T-helper 1 cell treated with Interleukin-12 subunit alpha and Interleukin-12 subunit beta and Interleukin-4 antibody, amounts not matched to agents 30 ng/mL and 1 ng/mL, for 36 hours (primary cell): ENCODE measurements at regions not wholly inside any gene's neighbourhood (a gene's known extent, or its start where the extent isn't known, plus 50 kb on each side); places are given as distances from the start of the nearest gene placed in this dataset.

Experiments
- intact Hi-C: fragments of 100-400 bp; cut with micrococcal nuclease; formaldehyde crosslinking; loops from one replicate; pipeline ENCODE4 v1.15.1; 2024

DNA sequence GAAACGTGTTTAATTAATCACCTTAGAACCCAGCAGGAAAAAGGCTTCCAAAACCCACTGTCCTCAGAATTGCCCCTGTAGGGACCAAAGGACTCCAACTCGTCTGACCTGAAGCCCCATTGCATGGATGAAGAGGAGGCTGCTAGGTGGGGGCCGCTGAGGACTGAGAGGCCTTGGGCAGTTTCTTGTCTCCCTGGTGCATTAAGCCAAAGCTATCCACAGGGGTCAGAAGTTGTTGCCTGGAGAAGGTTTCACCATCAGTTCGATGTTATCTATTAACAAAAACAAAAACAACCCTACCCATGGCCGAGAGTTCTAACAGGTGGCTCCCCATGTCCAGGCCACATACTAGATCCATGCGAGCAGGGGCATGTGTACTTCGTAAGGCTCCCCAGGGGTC is 120.9 kb upstream of the CD93 start:
- intact Hi-C loops: no loop called here

- intact Hi-C loops: no loop called here
Observed at GRCh38 chr20:23206061-23206460, 119.9 kb upstream of the CD93 start.

- intact Hi-C loops: no loop called here
Observed at GRCh38 chr20:23205611-23206041, 119.5 kb upstream of the CD93 start.

DNA sequence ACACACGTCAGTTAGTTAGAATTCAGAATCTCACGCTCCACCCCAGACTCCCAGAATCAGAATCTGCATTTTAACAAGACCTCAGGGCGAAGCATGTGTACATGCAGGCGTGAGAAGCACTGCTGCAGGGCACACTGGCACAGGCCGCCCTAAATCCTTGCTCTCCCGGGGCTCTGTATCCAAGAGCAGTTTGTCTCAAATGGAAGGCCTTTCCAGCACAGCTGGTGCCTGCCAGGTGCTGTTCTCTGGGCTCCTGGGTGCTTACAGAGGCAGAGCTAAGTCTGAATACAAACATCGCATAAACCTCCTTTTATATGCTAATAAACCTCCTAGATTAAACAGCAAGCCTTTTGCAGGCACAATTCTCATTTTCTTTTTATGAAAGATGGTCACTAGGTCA is 119.1 kb upstream of the CD93 start:
- intact Hi-C loops: no loop called here

DNA sequence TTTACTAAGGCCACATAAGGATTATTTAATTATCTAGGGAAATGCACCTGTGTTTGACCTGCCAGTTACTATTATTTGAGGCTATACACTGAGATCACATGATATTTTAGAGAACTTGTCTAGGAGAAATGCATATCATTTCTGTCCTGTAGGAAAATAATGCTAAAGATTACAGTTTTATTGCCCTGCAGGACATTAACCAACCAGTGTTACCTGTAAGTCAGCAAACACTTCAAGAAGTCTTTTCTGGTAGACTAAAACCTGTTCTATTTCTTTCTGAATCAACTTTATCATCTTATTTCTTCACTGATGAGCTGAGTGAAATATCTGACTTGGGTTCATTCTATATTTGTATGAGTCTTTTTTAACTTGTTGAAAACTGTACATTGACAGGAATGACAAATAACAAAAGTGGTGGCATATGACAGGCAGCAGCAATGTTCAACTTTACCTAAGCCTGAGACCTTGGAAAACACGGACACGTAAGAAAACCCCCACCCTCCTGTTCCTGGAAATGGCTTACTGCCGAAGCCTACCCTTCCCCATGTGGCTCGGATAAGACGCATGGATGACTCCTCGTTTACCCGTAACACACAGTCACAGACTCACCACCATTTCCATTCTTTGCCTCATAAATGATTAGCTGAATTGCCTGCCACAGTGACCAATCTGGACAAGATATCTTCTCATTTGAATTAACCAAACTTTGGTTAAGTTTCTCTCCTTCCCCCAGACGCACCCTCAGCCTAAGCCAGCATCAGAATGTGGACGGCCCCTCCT is 118.0 kb upstream of the CD93 start:
- intact Hi-C loops: no loop called here

GRCh38 chr20:23203310-23203709 is 117.2 kb upstream of the CD93 start:
- intact Hi-C loops: no loop called here

- intact Hi-C loops: no loop called here
Observed at GRCh38 chr20:23201658-23202057, 115.5 kb upstream of the CD93 start.

DNA sequence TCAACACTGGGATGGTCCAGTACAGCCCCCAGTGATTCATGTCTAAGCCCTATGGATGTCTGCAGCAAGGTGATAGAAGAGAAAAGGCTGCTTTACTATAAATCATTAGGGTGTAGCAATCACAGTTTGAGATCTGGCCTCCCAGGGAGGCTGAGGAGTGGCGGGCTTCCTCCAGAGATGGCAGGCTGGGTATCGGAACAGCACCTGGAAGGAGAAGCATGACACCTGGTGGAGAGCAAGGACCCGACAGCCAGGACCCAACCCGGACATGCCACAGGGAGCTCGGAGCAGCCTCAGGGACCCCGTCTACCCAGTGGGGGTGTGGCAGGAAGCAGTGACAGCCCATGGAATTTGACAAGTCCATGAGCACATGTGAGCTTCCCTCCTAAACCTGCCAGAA is 114.8 kb upstream of the CD93 start:
- intact Hi-C loops: no loop called here

DNA sequence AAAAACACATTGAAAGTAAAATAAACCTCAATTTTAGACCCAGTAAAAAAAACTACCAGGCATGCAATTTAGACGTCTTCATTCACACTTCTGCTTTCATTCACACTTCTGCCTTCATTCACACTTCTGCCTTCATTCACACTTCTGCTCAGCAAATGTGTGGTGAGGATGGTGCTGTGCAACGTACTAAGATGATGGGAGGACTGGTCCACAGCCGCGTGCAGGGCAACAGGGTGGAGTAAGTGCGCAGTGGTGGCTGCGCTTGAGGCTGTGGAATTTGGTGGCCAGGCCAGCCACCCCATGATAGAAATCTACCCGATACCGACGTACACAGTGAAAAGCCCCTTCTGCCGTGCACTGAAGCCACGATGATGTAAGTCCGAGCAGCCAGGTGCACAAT is 114.3 kb upstream of the CD93 start:
- intact Hi-C loops: no loop called here

DNA sequence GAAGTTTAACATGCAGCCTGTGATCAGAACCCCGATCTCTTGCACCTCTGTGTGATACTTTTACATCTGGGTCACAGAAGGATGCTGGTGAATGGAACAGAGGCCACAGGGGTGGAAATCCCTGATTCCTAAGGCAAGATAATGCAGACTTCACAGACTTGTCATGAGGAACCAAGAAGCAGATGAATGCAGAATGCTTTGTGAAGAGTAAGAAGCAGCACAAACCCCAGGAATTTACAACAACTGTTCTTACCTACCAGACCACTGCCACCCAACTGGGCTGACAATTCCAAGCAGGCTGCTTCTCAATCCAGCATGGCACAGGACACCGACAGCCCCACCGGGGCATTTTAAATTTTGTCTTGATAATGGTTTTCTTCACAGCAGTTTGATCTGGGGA is 113.2 kb upstream of the CD93 start:
- intact Hi-C loops: loop anchor here (1.0 to 10.0 kb wide), 2 partner anchors 145 to 508 kb away; no protein-coding TSS in a partner anchor

DNA sequence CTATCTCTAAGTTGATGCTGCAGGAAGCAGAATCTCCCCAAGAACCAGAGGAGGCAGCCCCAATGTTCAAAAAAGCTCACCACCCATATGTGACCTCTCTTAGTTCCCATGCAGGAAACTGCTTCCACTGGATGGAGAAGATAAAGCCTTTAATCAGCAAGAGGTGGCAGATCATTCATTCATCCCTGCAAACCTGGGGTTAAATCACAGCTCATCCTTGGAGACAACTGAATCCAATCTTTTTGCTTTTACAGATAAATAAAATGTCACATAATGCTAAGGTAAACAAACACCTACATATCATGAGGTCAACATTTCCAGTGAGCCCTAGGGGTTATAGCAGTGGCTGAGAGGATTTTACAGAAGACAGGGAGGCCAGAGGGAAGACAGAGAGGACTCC is 112.7 kb upstream of the CD93 start:
- intact Hi-C loops: loop anchor here (1.0 to 10.0 kb wide), 2 partner anchors 144 to 508 kb away; no protein-coding TSS in a partner anchor

DNA sequence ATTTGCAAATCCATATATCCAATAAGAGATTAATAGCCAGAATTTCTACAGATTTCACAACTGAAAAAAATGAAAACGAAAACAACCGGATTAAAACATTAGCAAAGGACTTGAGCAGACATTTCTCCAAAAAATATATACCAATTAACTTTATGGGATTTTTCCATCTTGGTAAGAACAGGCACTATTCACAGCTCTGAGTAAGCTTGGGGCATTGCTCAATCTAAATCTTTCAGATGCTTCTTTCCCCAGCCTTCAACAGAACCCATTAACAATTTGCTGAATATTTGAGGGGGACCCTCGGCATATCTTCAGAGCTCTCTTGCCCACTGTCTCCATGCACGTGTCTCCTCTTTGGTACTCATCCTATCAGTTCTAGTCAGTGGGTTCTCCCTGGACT is 111.7 kb upstream of the CD93 start:
- intact Hi-C loops: loop anchor here (10.0 kb wide), 1 partner anchor 143 kb away; no protein-coding TSS in a partner anchor

GRCh38 chr20:23195636-23196035 is 109.5 kb upstream of the CD93 start:
- intact Hi-C loops: loop anchor here (10.0 kb wide), 1 partner anchor 141 kb away; no protein-coding TSS in a partner anchor

GRCh38 chr20:23193801-23194384 is 107.8 kb upstream of the CD93 start:
- intact Hi-C loops: loop anchor here (10.0 kb wide), 1 partner anchor 139 kb away; no protein-coding TSS in a partner anchor

DNA sequence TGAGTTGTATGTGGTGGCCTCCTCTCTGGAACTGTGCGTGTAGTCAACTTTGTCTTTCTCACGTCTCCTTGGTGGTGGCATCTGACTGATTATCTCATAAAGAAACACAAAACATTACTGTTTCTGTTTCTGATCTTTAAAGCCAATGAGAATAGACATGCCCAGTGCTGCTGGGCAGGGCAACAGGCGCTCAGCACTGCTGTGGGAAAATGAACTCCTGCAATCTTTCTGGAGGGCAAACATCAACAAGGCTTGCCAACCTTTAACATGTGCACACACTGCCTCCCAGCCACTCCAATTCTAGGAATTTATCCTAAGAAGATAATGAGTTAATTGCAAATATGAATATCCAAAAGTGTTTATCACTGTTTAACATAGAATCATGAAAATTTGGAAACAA is 106.3 kb upstream of the CD93 start:
- intact Hi-C loops: loop anchor here (10.0 kb wide), 1 partner anchor 138 kb away; no protein-coding TSS in a partner anchor

DNA sequence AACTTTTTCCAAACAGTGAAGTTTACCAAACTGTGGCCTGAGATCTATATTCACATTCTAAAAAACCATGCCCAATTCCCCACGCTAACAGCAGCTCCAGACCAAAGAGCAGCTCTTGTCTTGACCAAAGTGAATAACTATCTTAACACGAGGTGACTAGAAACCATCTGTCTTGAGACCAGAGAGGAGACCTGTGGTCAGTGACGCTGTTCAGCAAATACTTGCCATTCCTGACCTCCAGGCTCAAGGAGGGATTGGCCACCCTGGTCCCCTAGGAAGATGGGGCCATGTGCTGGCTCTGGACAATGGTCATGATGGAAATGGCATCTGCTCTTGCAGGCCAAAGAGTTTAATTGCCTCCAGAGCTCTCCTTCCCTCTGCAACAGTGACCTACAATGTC is 104.4 kb upstream of the CD93 start:
- intact Hi-C loops: loop anchor here (10.0 kb wide), 1 partner anchor 136 kb away; no protein-coding TSS in a partner anchor

DNA sequence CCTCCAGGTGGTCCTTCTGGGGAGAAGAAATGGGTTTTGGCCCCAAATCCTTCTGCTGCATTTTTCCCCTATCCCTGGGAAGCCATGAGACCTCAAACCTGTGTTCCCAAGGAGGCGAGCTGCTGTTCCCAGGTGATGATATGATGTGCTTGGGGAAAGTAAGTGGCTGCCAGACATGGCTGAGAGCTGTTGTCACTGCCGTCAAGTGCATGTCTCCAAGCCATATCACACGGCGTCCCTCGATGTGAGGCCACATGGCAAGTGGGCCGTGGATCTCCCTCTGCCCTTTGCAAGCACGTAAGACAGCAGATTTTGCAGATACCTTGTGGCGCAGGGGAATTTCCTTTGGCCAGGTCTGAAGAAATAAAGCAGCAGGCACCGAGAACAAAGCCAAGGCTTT is 103.7 kb upstream of the CD93 start:
- intact Hi-C loops: loop anchor here (10.0 kb wide), 1 partner anchor 135 kb away; no protein-coding TSS in a partner anchor

DNA sequence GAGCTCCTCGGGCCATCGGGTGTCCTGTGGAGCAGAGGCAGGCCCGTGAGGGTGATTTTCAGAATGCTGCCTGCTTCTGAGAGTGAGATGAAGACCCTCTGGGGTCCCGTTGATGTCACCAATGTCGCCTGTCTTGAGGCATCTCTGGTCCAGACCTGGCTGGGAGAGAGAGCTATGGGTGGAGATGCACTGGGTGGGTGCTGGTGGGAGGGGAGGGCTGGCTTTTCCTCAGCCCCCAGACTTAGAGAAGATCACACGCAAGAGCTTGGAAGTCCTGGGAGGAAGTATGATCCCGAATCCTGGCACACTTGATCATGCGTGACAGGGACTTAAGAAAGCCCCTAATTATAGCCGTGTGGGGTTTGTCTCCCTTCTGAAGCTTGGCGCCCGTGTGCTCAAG is 103.2 kb upstream of the CD93 start:
- intact Hi-C loops: no loop called here

GRCh38 chr20:23188377-23189169 is 102.4 kb upstream of the CD93 start:
- intact Hi-C loops: no loop called here

DNA sequence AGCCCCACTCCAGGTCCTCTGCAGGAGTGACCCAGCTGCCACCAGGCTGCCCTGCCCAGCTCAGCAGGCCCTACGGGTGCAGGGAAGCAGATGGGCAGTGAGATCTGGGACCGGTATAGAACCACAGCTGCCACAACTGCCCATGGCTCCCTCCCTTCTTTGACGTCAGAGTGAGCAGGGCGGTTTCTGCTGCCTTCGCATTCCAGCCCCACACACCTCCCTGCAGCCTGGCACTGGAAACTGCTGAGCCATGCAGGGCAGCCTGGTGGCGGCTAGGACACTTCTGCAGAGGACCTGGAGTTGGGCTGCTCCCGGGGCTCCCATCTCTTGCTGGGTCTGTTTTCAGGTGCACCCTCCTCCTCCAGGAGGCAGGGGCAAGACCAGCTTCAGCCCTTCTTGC is 101.6 kb upstream of the CD93 start:
- intact Hi-C loops: no loop called here

GRCh38 chr20:23186808-23187207 is 100.7 kb upstream of the CD93 start:
- intact Hi-C loops: no loop called here

- intact Hi-C loops: no loop called here
Observed at GRCh38 chr20:23180451-23180921, 94.4 kb upstream of the CD93 start.
